ENCODE measurements at regions not wholly inside any gene's neighbourhood (a gene's known extent, or its start where the extent isn't known, plus 50 kb on each side); places are given as distances from the start of the nearest gene placed in this dataset.

DNA sequence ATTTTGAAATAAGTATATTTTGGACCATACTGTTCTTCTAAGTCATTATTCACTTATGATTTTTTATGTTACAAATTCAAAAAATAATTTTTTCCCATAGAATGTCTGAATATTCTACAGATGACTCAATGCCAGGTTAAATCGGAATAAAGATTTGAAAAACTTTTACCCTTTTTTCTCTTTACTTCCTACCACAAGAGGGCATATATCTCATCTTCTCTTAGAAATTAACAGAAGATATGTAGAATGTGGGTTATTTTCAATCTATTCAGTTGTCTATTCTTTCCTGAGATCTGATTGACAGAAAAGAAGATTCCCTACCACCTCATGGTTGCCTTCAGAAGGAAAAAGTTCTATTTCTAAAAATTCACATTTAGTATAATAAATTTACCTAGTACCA is 53.0 kb upstream of the KITLG start:
- no peaks in the 10 kb centered on the region for H3K9me2 ChIP-seq (replicated peaks; ENCODE audit: control insufficient read depth, low read length)

DNA sequence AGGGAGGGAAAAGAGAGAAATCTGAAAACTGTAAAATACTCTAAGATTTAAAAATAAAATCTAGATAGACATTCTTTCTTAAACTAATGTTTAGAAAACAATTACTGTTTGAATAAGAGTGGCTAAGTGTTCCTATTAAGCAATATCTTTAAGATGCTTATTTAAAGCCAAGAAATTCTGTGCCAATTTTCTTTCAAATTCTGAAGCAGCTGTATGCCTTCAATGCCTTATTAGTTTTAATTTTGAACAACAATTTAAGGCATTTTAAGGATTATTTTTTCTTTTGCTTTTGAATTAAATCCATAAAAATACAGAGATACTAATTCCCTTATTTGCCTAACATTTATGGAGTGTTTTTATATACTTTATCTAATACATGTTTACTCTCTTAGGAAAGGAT is 50.3 kb upstream of the KITLG start:
- Histone ChIP-seq H3K4me1 (ENCODE audit: control insufficient read depth, low read length) (no peaks in the 10 kb centered on the region), H3K4me3 (ENCODE audit: low read length) (no peak overlapping the region), H3F3A (ENCODE audit: control insufficient read depth, insufficient read depth) (no peaks in the 10 kb centered on the region), H3K27me3 (ENCODE audit: control insufficient read depth, low read length) (no peaks in the 10 kb centered on the region), H3K9me3 (ENCODE audit: control insufficient read depth, insufficient read depth, low read length) (no peaks in the 10 kb centered on the region), H3K27ac (ENCODE audit: low read depth, low read length) (no peak overlapping the region), H4K20me1 (ENCODE audit: control insufficient read depth, insufficient read depth, low read depth, low read length) (no peaks in the 10 kb centered on the region), H3K9me2 (replicated peaks; ENCODE audit: control insufficient read depth, low read length) (no peaks in the 10 kb centered on the region), H3K79me2 (ENCODE audit: control insufficient read depth, low read length) (no peaks in the 10 kb centered on the region), H3K36me3 (ENCODE audit: control insufficient read depth, low read length) (no peaks in the 10 kb centered on the region), H3K4me2 (ENCODE audit: low read length) (no peak overlapping the region)
- TF ChIP-seq EZH2phosphoT487 (IDR thresholded peaks at IDR 0.05; ENCODE audit: borderline replicate concordance, low read length), result no peak
- TF ChIP-seq, protein P1, sequence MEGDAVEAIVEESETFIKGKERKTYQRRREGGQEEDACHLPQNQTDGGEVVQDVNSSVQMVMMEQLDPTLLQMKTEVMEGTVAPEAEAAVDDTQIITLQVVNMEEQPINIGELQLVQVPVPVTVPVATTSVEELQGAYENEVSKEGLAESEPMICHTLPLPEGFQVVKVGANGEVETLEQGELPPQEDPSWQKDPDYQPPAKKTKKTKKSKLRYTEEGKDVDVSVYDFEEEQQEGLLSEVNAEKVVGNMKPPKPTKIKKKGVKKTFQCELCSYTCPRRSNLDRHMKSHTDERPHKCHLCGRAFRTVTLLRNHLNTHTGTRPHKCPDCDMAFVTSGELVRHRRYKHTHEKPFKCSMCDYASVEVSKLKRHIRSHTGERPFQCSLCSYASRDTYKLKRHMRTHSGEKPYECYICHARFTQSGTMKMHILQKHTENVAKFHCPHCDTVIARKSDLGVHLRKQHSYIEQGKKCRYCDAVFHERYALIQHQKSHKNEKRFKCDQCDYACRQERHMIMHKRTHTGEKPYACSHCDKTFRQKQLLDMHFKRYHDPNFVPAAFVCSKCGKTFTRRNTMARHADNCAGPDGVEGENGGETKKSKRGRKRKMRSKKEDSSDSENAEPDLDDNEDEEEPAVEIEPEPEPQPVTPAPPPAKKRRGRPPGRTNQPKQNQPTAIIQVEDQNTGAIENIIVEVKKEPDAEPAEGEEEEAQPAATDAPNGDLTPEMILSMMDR (IDR thresholded peaks at IDR 0.05; ENCODE audit: low read depth, low read length, poor library complexity, severe bottlenecking), result no peak

More for the DNA sequence above, 53.0 kb upstream of the KITLG start:
- H4K20me1 ChIP-seq (ENCODE audit: control insufficient read depth, insufficient read depth, low read depth, low read length), result no peaks in the 10 kb centered on the region
- no peaks in the 10 kb centered on the region for H3F3A ChIP-seq (ENCODE audit: control insufficient read depth, insufficient read depth)
- H3K79me2 ChIP-seq (ENCODE audit: control insufficient read depth, low read length), result no peaks in the 10 kb centered on the region
- no peak overlapping the region for H3K27ac ChIP-seq (ENCODE audit: low read depth, low read length)
- H3K4me3 ChIP-seq (ENCODE audit: low read length), result no peak overlapping the region
- no peaks in the 10 kb centered on the region for H3K9me3 ChIP-seq (ENCODE audit: control insufficient read depth, insufficient read depth, low read length)
- no peak for TF ChIP-seq EZH2phosphoT487 (IDR thresholded peaks at IDR 0.05; ENCODE audit: borderline replicate concordance, low read length)
- TF ChIP-seq, protein P1 (IDR thresholded peaks at IDR 0.05; ENCODE audit: low read depth, low read length, poor library complexity, severe bottlenecking), result peak; percentile 26
- no peaks in the 10 kb centered on the region for H3K4me1 ChIP-seq (ENCODE audit: control insufficient read depth, low read length)
- no peak overlapping the region for H3K4me2 ChIP-seq (ENCODE audit: low read length)
- H3K36me3 ChIP-seq (ENCODE audit: control insufficient read depth, low read length), result no peaks in the 10 kb centered on the region
- H3K27me3 ChIP-seq (ENCODE audit: control insufficient read depth, low read length), result no peaks in the 10 kb centered on the region

Data from DOHH2 (cell line).